Breast epithelium (tissue), 3 donors: ENCODE measurements at regions not wholly inside any gene's neighbourhood (a gene's known extent, or its start where the extent isn't known, plus 50 kb on each side); places are given as distances from the start of the nearest gene placed in this dataset.

Experiments
- CTCF ChIP-seq, 3 donors: fragments of 450-650 bp; IDR thresholded peaks; one replicate each; pipeline ENCODE4 v1.5.1; 2016 to 2017; ENCODE audit warnings: antibody characterized with exemption in 3 of 3, mild to moderate bottlenecking in 3 of 3, moderate library complexity in 3 of 3
- POLR2A ChIP-seq: fragments of 450-650 bp; IDR thresholded peaks from one replicate; pipeline ENCODE4 v1.6.1; 2016; ENCODE audit warnings: antibody characterized with exemption, mild to moderate bottlenecking, moderate library complexity
- POLR2AphosphoS5 ChIP-seq, 3 donors: sonication (generic); formaldehyde crosslinking; IDR thresholded peaks; one replicate each; pipeline ENCODE4 v1.6.1; 2017; ENCODE audit warnings: antibody characterized with exemption in 3 of 3

GRCh38 chr4:123817025-123817688, 420.6 kb downstream of the SPRY1 start:
- no peak for TF ChIP-seq POLR2A
- no peak for TF ChIP-seq CTCF (IDR thresholded peaks at IDR 0.05)
- TF ChIP-seq POLR2AphosphoS5 (IDR thresholded peaks at IDR 0.05): no peak
